Stomach smooth muscle (tissue), 2 donors: ENCODE measurements at regions not wholly inside any gene's neighbourhood (a gene's known extent, or its start where the extent isn't known, plus 50 kb on each side); places are given as distances from the start of the nearest gene placed in this dataset.
"Not testable (repeated sequence)": the region's sequence is repeated elsewhere in the genome, so short reads cannot be mapped to it uniquely, and the experiment has no call there.

Source experiments
- H3K27ac ChIP-seq: one replicate; pipeline ENCODE4 v1.7.0; 2013; ENCODE audit warnings: mild to moderate bottlenecking, low read length, inconsistent platforms
- H3K27me3 ChIP-seq, 2 donors: one replicate each; pipeline ENCODE4 v1.7.0; 2013; ENCODE audit warnings: low read length in 2 of 2; ENCODE audit not compliant: insufficient read depth in 2 of 2, control insufficient read depth in 1 of 2
- H3K36me3 ChIP-seq, 2 donors: one replicate each; pipeline ENCODE4 v1.7.0; 2013; ENCODE audit warnings: low read length in 2 of 2; ENCODE audit not compliant: control insufficient read depth in 2 of 2, insufficient read depth in 2 of 2
- H3K4me1 ChIP-seq: one replicate; pipeline ENCODE4 v1.7.0; 2013; ENCODE audit warnings: low read length; ENCODE audit not compliant: control insufficient read depth, insufficient read depth
- H3K4me3 ChIP-seq, 2 donors: one replicate each; pipeline ENCODE4 v1.7.0; 2013; ENCODE audit warnings: low read length in 2 of 2
- H3K9ac ChIP-seq, 2 donors: one replicate each; pipeline ENCODE4 v1.7.0; 2013; ENCODE audit warnings: low read length in 2 of 2, mild to moderate bottlenecking in 1 of 2
- H3K9me3 ChIP-seq, 2 donors: one replicate each; pipeline ENCODE4 v1.7.0; 2013; ENCODE audit warnings: low read length in 2 of 2; ENCODE audit not compliant: control insufficient read depth in 2 of 2
- donor health status: healthy.
- donor health status: Pancreatic carcinoma.

GRCh38 chr20:47849596-47849995, 64.3 kb upstream of the SULF2 start:
- no peaks in the 10 kb centered on the region for H3K4me1 ChIP-seq
- no peak overlapping the region for H3K9ac ChIP-seq
- no peaks in the 10 kb centered on the region for H3K27me3 ChIP-seq
- H3K36me3 ChIP-seq = no peaks in the 10 kb centered on the region
- H3K4me3 ChIP-seq = no peak overlapping the region
- no peak overlapping the region for H3K27ac ChIP-seq
- H3K9me3 ChIP-seq = no peaks in the 10 kb centered on the region

DNA sequence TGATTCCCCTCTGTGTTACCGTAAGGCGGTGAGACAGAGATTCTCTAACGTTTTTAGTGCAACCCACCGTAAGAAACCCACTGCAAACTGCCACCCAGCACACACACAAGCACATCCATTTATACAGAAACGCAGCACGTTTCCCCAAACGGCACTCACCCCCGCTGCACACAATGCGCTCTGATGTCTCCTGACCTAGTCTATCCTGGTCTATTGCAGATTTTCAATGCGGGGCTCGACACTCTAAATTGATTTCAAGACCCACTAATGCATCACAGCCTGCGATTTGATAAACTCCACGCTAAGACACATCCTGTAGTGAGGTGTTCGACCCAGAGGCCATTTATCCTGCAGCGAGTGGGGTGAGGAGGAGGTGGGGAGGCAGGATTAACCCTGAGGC, 63.7 kb upstream of the SULF2 start:
- Histone ChIP-seq H3K9ac (no peak overlapping the region), H3K4me3 (no peak overlapping the region), H3K9me3 (no peaks in the 10 kb centered on the region), H3K4me1 (no peaks in the 10 kb centered on the region), H3K27me3 (no peaks in the 10 kb centered on the region), H3K36me3 (no peaks in the 10 kb centered on the region), H3K27ac (no peak overlapping the region)

- H3K9me3 ChIP-seq, H3K4me3 ChIP-seq, H3K9ac ChIP-seq, H3K4me1 ChIP-seq, H3K36me3 ChIP-seq, H3K27me3 ChIP-seq, H3K27ac ChIP-seq: not testable (repeated sequence)
Measured at GRCh38 chr20:47848534-47848933, 63.3 kb upstream of the SULF2 start.

GRCh38 chr20:47847884-47848485, 62.7 kb upstream of the SULF2 start:
- H3K9me3 ChIP-seq = no peaks in the 10 kb centered on the region
- H3K9ac ChIP-seq = no peak overlapping the region
- no peaks in the 10 kb centered on the region for H3K36me3 ChIP-seq
- no peak overlapping the region for H3K27ac ChIP-seq
- H3K27me3 ChIP-seq = no peaks in the 10 kb centered on the region
- H3K4me1 ChIP-seq = no peaks in the 10 kb centered on the region
- H3K4me3 ChIP-seq = no peak overlapping the region

DNA sequence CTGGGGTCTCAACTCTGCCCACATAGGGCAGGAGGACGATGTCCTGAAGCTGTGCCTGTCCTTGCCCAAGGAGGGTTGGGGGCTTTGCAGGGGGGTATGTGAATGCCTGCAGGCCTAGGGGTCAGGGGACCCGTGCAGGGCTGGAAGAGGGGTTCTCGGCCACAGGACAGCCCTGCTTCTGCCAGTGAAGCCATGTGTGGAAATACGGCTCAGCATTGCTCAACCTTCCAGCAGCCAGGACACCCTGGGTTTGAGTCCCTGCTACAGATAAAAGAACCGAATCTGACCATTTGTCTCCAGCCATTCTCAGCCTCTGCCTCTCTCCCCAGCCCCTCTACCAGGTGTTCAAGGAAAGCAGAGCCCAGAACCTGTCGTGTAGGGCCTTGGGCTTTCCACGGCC, 61.9 kb upstream of the SULF2 start:
- not testable (repeated sequence) for H3K36me3 ChIP-seq, H3K9ac ChIP-seq, H3K4me3 ChIP-seq, H3K27ac ChIP-seq, H3K4me1 ChIP-seq, H3K27me3 ChIP-seq, H3K9me3 ChIP-seq

DNA sequence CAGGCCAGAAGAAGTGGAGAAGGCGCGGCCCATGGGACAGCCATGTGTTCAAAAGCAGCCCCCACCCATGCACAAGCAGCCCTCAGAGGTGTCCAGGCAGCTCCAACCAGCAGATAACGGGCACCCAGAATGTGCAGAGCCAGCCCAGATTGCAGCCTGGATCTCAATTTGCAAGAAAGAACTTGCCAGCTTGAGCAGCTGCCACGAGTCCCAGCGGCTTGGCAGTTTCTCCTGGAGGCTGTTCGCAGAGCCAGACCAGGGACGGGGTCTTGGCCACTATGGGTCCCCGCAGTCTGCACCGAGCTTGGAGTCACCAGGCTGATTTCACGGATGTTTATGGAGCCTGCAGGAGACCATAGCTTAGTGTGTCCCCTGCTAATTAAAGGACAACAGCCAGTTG, 61.4 kb upstream of the SULF2 start:
- H3K4me3 ChIP-seq, H3K9ac ChIP-seq, H3K27ac ChIP-seq, H3K27me3 ChIP-seq, H3K36me3 ChIP-seq, H3K4me1 ChIP-seq, H3K9me3 ChIP-seq: not testable (repeated sequence)

- not testable (repeated sequence) for H3K9ac ChIP-seq, H3K36me3 ChIP-seq, H3K27ac ChIP-seq, H3K9me3 ChIP-seq, H3K4me3 ChIP-seq, H3K27me3 ChIP-seq, H3K4me1 ChIP-seq
Measured at GRCh38 chr20:47845382-47845977, 60.2 kb upstream of the SULF2 start.

- H3K4me1 ChIP-seq, H3K4me3 ChIP-seq, H3K9ac ChIP-seq, H3K9me3 ChIP-seq, H3K36me3 ChIP-seq, H3K27ac ChIP-seq, H3K27me3 ChIP-seq: not testable (repeated sequence)
Measured at GRCh38 chr20:47844568-47844906, 59.3 kb upstream of the SULF2 start.

GRCh38 chr20:47843886-47844567, 58.7 kb upstream of the SULF2 start:
- Histone ChIP-seq H3K4me3 (no peak overlapping the region), H3K27me3 (no peaks in the 10 kb centered on the region), H3K36me3 (no peaks in the 10 kb centered on the region), H3K4me1 (no peaks in the 10 kb centered on the region), H3K27ac (no peak overlapping the region), H3K9me3 (no peaks in the 10 kb centered on the region), H3K9ac (no peak overlapping the region)

GRCh38 chr20:47842950-47843349, 57.7 kb upstream of the SULF2 start:
- H3K36me3 ChIP-seq, H3K9me3 ChIP-seq, H3K27me3 ChIP-seq, H3K4me1 ChIP-seq, H3K4me3 ChIP-seq, H3K9ac ChIP-seq, H3K27ac ChIP-seq: not testable (repeated sequence)

- not testable (repeated sequence) for H3K9ac ChIP-seq, H3K4me3 ChIP-seq, H3K9me3 ChIP-seq, H3K36me3 ChIP-seq, H3K4me1 ChIP-seq, H3K27me3 ChIP-seq, H3K27ac ChIP-seq
Measured at GRCh38 chr20:47842004-47842403, 56.7 kb upstream of the SULF2 start.
